ENCODE measurements at regions not wholly inside any gene's neighbourhood (a gene's known extent, or its start where the extent isn't known, plus 50 kb on each side); places are given as distances from the start of the nearest gene placed in this dataset.
"Not testable (repeated sequence)": the region's sequence is repeated elsewhere in the genome, so short reads cannot be mapped to it uniquely, and the experiment has no call there.

DNA sequence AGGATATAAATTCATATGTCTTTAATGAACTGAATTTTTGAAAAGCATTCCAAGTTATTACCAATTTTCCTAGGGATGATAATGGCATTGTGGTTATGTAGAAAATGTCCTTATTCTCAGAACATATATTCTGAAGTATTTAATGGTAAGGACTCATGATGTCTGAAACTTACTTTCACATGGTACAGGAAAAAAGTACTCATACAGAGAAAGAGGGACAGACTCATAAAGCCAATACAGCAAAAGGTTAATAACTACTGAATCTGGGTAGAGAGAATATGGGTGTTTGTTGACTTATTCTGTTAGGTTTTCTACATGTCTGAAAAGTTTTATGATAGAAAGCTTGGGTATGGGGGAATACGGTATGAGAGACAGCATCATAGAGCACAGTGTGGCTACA is 84.3 kb upstream of the SERTAD2 start:
- no peak overlapping the region for H3K27ac Mint-ChIP-seq
- no peak for TF ChIP-seq CTCF (IDR thresholded peaks at IDR 0.05)

DNA sequence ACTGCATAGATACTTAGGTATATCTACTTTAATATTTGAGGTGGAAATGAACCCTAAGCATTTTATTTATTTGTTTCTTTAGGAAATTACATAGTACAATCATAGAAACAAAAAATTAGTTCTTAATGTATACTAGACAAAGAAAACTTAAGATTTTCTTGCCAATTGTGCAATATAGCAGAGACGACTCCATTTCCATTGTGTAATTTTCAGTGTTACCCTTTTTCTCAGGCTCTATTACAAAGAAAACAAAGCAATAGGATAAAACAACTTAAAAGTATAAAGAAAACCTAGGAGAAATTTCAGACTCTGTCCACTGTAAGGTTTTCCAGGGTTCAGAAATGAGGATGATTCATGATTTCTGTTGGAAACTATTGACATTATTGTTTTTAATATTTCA is 89.0 kb upstream of the SERTAD2 start:
- ChIA-PET CTCF (no interaction called here), POLR2A (interaction anchor here (1.2 to 3.9 kb wide), 3 partner anchors 8 to 89 kb away, joined by 3 to 20 read pairs (median 10); partner anchors contain the start of gene SERTAD2)
- Mint-ChIP-seq H3K4me3 (no peak overlapping the region), H3K9me3 (no peaks in the 10 kb centered on the region), H3K4me1 (peaks cover 4% of the 10 kb centered on the region), H3K36me3 (ENCODE audit: low read depth) (no peaks in the 10 kb centered on the region), H3K27ac (no peak overlapping the region), H3K27me3 (no peaks in the 10 kb centered on the region)
- intact Hi-C loops (cut with micrococcal nuclease): no loop called here
- DNase-seq (no peak), ATAC-seq (ENCODE audit: low read depth) (no peak)
- TF ChIP-seq CTCF (IDR thresholded peaks at IDR 0.05): no peak

More for the DNA sequence above, 84.3 kb upstream of the SERTAD2 start:
- Mint-ChIP-seq H3K9me3 (no peaks in the 10 kb centered on the region), H3K27me3 (no peaks in the 10 kb centered on the region), H3K4me3 (no peak overlapping the region), H3K36me3 (ENCODE audit: low read depth) (peaks cover 10% of the 10 kb centered on the region), H3K4me1 (peaks cover 7% of the 10 kb centered on the region)
- DNase-seq: no peak
- ChIA-PET CTCF (no interaction called here), POLR2A (interaction anchor here (1.0 to 3.5 kb wide), 4 partner anchors 9 to 84 kb away, joined by 3 to 23 read pairs (median 5); partner anchors contain the start of gene SERTAD2)
- intact Hi-C loops (cut with micrococcal nuclease): loop anchor here (1.0 kb wide), 1 partner anchor 8 kb away; no protein-coding TSS in a partner anchor
- no peak for ATAC-seq (ENCODE audit: low read depth)

DNA sequence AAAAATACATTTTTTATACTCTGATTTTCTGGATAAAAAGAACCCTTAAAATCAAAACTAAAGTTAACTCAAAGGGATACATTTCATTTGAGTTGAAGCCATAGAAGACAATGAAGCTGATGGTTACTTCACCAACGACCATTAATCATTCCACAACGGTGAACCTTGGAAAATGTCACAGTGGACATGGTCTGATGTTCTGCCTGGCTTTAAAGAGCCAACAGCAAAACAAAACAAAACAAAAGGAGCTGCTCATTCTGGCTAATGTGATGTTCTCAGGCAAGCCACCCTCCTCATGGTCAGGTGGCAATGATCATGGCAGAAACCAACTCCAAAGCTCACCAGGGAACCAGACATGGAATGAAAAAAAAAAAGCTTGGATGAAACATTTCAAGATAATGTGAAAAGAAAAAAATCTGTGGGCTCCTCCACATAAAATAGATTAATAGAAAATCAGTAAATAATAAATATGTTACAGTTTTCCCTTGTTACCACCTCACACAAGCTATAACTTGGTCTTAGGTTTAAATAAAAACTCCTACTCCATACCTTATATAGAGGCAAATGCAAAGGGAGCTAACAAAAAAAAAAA is 90.1 kb upstream of the SERTAD2 start:
- no peaks in the 10 kb centered on the region for H3K36me3 Mint-ChIP-seq (ENCODE audit: low read depth)
- no peaks in the 10 kb centered on the region for H3K9me3 Mint-ChIP-seq
- ChIA-PET POLR2A (interaction anchor here (0.7 to 3.9 kb wide), 4 partner anchors 9 to 99 kb away, joined by 3 to 20 read pairs (median 3); partner anchors contain the start of gene SERTAD2), CTCF (interaction anchor here (0.7 to 0.9 kb wide), 3 partner anchors 24 to 154 kb away, joined by 3 read pairs; no protein-coding TSS in a partner anchor)
- no peak overlapping the region for H3K27ac Mint-ChIP-seq
- H3K4me1 Mint-ChIP-seq: peaks cover 7% of the 10 kb centered on the region
- no peaks in the 10 kb centered on the region for H3K27me3 Mint-ChIP-seq
- DNase-seq: no peak
- TF ChIP-seq CTCF (IDR thresholded peaks at IDR 0.05): no peak
- ATAC-seq (ENCODE audit: low read depth): no peak
- no peak overlapping the region for H3K4me3 Mint-ChIP-seq
- intact Hi-C loops (cut with micrococcal nuclease): no loop called here

- TF ChIP-seq CTCF (IDR thresholded peaks at IDR 0.05): no peak
- ATAC-seq (ENCODE audit: low read depth) (no peak), DNase-seq (no peak)
- peaks cover 8% of the 10 kb centered on the region for H3K36me3 Mint-ChIP-seq (ENCODE audit: low read depth)
- no peak overlapping the region for H3K27ac Mint-ChIP-seq
- intact Hi-C loops (cut with micrococcal nuclease): no loop called here
- H3K4me3 Mint-ChIP-seq: no peak overlapping the region
- CTCF ChIA-PET: no interaction called here
- H3K4me1 Mint-ChIP-seq: peaks cover 18% of the 10 kb centered on the region
- no peaks in the 10 kb centered on the region for H3K27me3 Mint-ChIP-seq
- POLR2A ChIA-PET: interaction anchor here (11.3 kb wide), 1 partner anchor 97 kb away, joined by 439 read pairs; the partner anchor contains the start of gene SERTAD2
- H3K9me3 Mint-ChIP-seq: no peaks in the 10 kb centered on the region
Observed at GRCh38 chr2:64745562-64745961, 91.8 kb upstream of the SERTAD2 start.

- CTCF ChIA-PET: interaction anchor here (1.1 to 6.9 kb wide), 3 partner anchors 20 to 99 kb away, joined by 3 to 69 read pairs (median 44); partner anchors contain the start of gene SERTAD2
- H3K36me3 Mint-ChIP-seq (ENCODE audit: low read depth): peaks cover 11% of the 10 kb centered on the region
- H3K27ac Mint-ChIP-seq; DNase-seq; intact Hi-C loops (cut with micrococcal nuclease); H3K27me3 Mint-ChIP-seq; H3K4me3 Mint-ChIP-seq; H3K9me3 Mint-ChIP-seq; ATAC-seq (ENCODE audit: low read depth): not testable (repeated sequence)
- POLR2A ChIA-PET: interaction anchor here (0.7 to 11.3 kb wide), 10 partner anchors 11 to 108 kb away, joined by 3 to 439 read pairs (median 4); partner anchors contain the start of gene SERTAD2
- peaks cover 26% of the 10 kb centered on the region for H3K4me1 Mint-ChIP-seq
Observed at GRCh38 chr2:64747690-64748091, 94.0 kb upstream of the SERTAD2 start.
